Uterus (tissue), 3 donors: ENCODE measurements at regions not wholly inside any gene's neighbourhood (a gene's known extent, or its start where the extent isn't known, plus 50 kb on each side); places are given as distances from the start of the nearest gene placed in this dataset.

Experiments
- DNase-seq, 2 donors: peaks; one replicate each; pipeline ENCODE4 v3.0.0-alpha.2; 2019 to 2020
- H3K27ac ChIP-seq, 2 donors: fragments of 200-600 bp; sonication (generic); 1 replicate in 1 of 2; 2 replicates in 1 of 2; pipeline ENCODE4 v1.5.1; 2016 to 2018
- H3K27me3 ChIP-seq, 2 donors: fragments of 200-600 bp; sonication (generic); one replicate each; pipeline ENCODE4 v1.5.1; 2018 to 2019; ENCODE audit warnings: control low read depth in 1 of 2
- H3K36me3 ChIP-seq, 2 donors: fragments of 200-600 bp; sonication (generic); one replicate each; pipeline ENCODE4 v1.5.1; 2019; ENCODE audit warnings: control low read depth in 1 of 2
- H3K4me1 ChIP-seq, 2 donors: fragments of 200-600 bp; sonication (generic); one replicate each; pipeline ENCODE4 v1.5.1; 2018 to 2019; ENCODE audit warnings: control low read depth in 1 of 2
- H3K4me3 ChIP-seq, 2 donors: fragments of 200-600 bp; sonication (generic); 1 replicate in 1 of 2; 2 replicates in 1 of 2; pipeline ENCODE4 v1.5.1; 2018 to 2019; ENCODE audit warnings: mild to moderate bottlenecking in 1 of 2
- H3K9me3 ChIP-seq, 2 donors: fragments of 200-600 bp; sonication (generic); one replicate each; pipeline ENCODE4 v1.5.1; 2019; ENCODE audit warnings: control low read depth in 1 of 2
- CTCF ChIP-seq, 4 experiments: fragments of 200-600 bp in 2 of 4; fragments of 450-650 bp in 2 of 4; sonication (generic) in 2 of 4; IDR thresholded peaks; one replicate each; pipeline ENCODE4 v1.5.1; 2016 to 2019; ENCODE audit warnings: antibody characterized with exemption in 4 of 4, mild to moderate bottlenecking in 2 of 4, moderate library complexity in 1 of 4
- POLR2A ChIP-seq, 2 donors: fragments of 450-650 bp; IDR thresholded peaks; one replicate each; pipeline ENCODE4 v1.6.1; 2016; ENCODE audit warnings: antibody characterized with exemption in 2 of 2, mild to moderate bottlenecking in 1 of 2, moderate library complexity in 1 of 2
- intact Hi-C: fragments of 100-400 bp; cut with DNase I; formaldehyde crosslinking; loops from one replicate; pipeline ENCODE4 v1.15.1; 2023; ENCODE audit warnings: low total_unique reads
- donor health status: DM: yes; HTN: yes; CAD: no.

- TF ChIP-seq CTCF (IDR thresholded peaks at IDR 0.05) (no peak), POLR2A (IDR thresholded peaks at IDR 0.05) (no peak)
- Histone ChIP-seq H3K27me3 (no peaks in the 10 kb centered on the region), H3K27ac (no peak overlapping the region), H3K4me3 (no peak overlapping the region), H3K9me3 (no peaks in the 10 kb centered on the region), H3K36me3 (no peaks in the 10 kb centered on the region), H3K4me1 (no peaks in the 10 kb centered on the region)
- intact Hi-C loops = no loop called here
- DNase-seq = no peak
Measured at GRCh38 chr17:12242345-12242954, 221.8 kb downstream of the MAP2K4 start.

- no peaks in the 10 kb centered on the region for H3K27me3 ChIP-seq
- TF ChIP-seq POLR2A (IDR thresholded peaks at IDR 0.05) (no peak), CTCF (IDR thresholded peaks at IDR 0.05) (no peak)
- no peak for DNase-seq
- intact Hi-C loops = no loop called here
- no peaks in the 10 kb centered on the region for H3K9me3 ChIP-seq
- no peaks in the 10 kb centered on the region for H3K4me1 ChIP-seq
- H3K4me3 ChIP-seq = no peak overlapping the region
- H3K27ac ChIP-seq = no peak overlapping the region
- no peaks in the 10 kb centered on the region for H3K36me3 ChIP-seq
Measured at GRCh38 chr17:12247761-12248160, 227.1 kb downstream of the MAP2K4 start.

GRCh38 chr17:12250973-12251372 is 230.3 kb downstream of the MAP2K4 start:
- H3K27ac ChIP-seq = no peak overlapping the region
- no peaks in the 10 kb centered on the region for H3K4me1 ChIP-seq
- H3K36me3 ChIP-seq = no peaks in the 10 kb centered on the region
- TF ChIP-seq CTCF (IDR thresholded peaks at IDR 0.05) (no peak), POLR2A (IDR thresholded peaks at IDR 0.05) (no peak)
- no peak for DNase-seq
- H3K9me3 ChIP-seq = no peaks in the 10 kb centered on the region
- no peaks in the 10 kb centered on the region for H3K27me3 ChIP-seq
- intact Hi-C loops = no loop called here
- H3K4me3 ChIP-seq = no peak overlapping the region

GRCh38 chr17:12252462-12252861 is 231.8 kb downstream of the MAP2K4 start:
- intact Hi-C loops = no loop called here
- Histone ChIP-seq H3K9me3 (no peaks in the 10 kb centered on the region), H3K27ac (no peak overlapping the region), H3K36me3 (no peaks in the 10 kb centered on the region), H3K4me3 (no peak overlapping the region), H3K27me3 (no peaks in the 10 kb centered on the region), H3K4me1 (peaks cover 0 to 5% of the 10 kb centered on the region in 2 donors)
- no peak for DNase-seq
- TF ChIP-seq POLR2A (IDR thresholded peaks at IDR 0.05) (no peak), CTCF (IDR thresholded peaks at IDR 0.05) (no peak)

- Histone ChIP-seq H3K4me1 (peaks cover 0 to 5% of the 10 kb centered on the region in 2 donors), H3K4me3 (no peak overlapping the region), H3K27ac (no peak overlapping the region), H3K9me3 (no peaks in the 10 kb centered on the region), H3K36me3 (no peaks in the 10 kb centered on the region), H3K27me3 (no peaks in the 10 kb centered on the region)
- no peak for TF ChIP-seq CTCF (IDR thresholded peaks at IDR 0.05)
- no peak for TF ChIP-seq POLR2A (IDR thresholded peaks at IDR 0.05)
- no peak for DNase-seq
- intact Hi-C loops = no loop called here
Measured at GRCh38 chr17:12254460-12254859, 233.8 kb downstream of the MAP2K4 start.
